KMS-11 (cell line): ENCODE measurements at regions not wholly inside any gene's neighbourhood (a gene's known extent, or its start where the extent isn't known, plus 50 kb on each side); places are given as distances from the start of the nearest gene placed in this dataset.

Source experiments
- H2AFZ ChIP-seq: fragments of 200-600 bp; sonication (generic); 2 replicates; pipeline ENCODE4 v1.6.1; 2016; ENCODE audit warnings: antibody characterized with exemption, mixed run types, low read depth
- H3K27ac ChIP-seq: fragments of 200-600 bp; sonication (generic); 2 replicates; pipeline ENCODE4 v1.6.1; 2016; ENCODE audit warnings: mild to moderate bottlenecking, mixed run types
- H3K27me3 ChIP-seq: fragments of 200-600 bp; sonication (generic); 2 replicates; pipeline ENCODE4 v1.6.1; 2017; ENCODE audit warnings: mild to moderate bottlenecking, low read depth, mixed run types, moderate library complexity; ENCODE audit not compliant: insufficient read depth
- H3K36me3 ChIP-seq: fragments of 200-600 bp; sonication (generic); 2 replicates; pipeline ENCODE4 v1.6.1; 2017; ENCODE audit warnings: mild to moderate bottlenecking, mixed run types; ENCODE audit not compliant: insufficient read depth
- H3K4me1 ChIP-seq: fragments of 200-600 bp; sonication (generic); 2 replicates; pipeline ENCODE4 v1.6.1; 2016; ENCODE audit warnings: mild to moderate bottlenecking, low read depth, mixed run types; ENCODE audit not compliant: poor library complexity, severe bottlenecking
- H3K4me2 ChIP-seq: fragments of 200-600 bp; sonication (generic); 2 replicates; pipeline ENCODE4 v1.7.0; 2016; ENCODE audit warnings: mild to moderate bottlenecking, mixed run types
- H3K4me3 ChIP-seq: fragments of 200-600 bp; sonication (generic); IDR thresholded peaks from 2 replicates; pipeline ENCODE4 v1.6.1; 2017; ENCODE audit warnings: low read depth, low read length, mixed read lengths; ENCODE audit not compliant: insufficient read depth
- H3K79me2 ChIP-seq: fragments of 200-600 bp; sonication (generic); 2 replicates; pipeline ENCODE4 v1.6.1; 2016; ENCODE audit warnings: low read depth, mixed run types; ENCODE audit not compliant: insufficient read depth
- H3K9ac ChIP-seq: fragments of 200-600 bp; sonication (generic); 2 replicates; pipeline ENCODE4 v1.6.1; 2016; ENCODE audit warnings: mild to moderate bottlenecking, mixed run types
- H4K20me1 ChIP-seq: fragments of 200-600 bp; sonication (generic); 2 replicates; pipeline ENCODE4 v1.6.1; 2016; ENCODE audit warnings: mild to moderate bottlenecking, mixed run types; ENCODE audit not compliant: insufficient read depth
- TF ChIP-seq, protein P1 (sequence below): fragments of 200-600 bp; sonication (generic); conservative IDR thresholded peaks from 2 replicates; pipeline ENCODE4 v1.6.1; 2017; ENCODE audit warnings: low read depth, mild to moderate bottlenecking, antibody characterized with exemption, low read length, moderate library complexity, mixed read lengths

DNA sequence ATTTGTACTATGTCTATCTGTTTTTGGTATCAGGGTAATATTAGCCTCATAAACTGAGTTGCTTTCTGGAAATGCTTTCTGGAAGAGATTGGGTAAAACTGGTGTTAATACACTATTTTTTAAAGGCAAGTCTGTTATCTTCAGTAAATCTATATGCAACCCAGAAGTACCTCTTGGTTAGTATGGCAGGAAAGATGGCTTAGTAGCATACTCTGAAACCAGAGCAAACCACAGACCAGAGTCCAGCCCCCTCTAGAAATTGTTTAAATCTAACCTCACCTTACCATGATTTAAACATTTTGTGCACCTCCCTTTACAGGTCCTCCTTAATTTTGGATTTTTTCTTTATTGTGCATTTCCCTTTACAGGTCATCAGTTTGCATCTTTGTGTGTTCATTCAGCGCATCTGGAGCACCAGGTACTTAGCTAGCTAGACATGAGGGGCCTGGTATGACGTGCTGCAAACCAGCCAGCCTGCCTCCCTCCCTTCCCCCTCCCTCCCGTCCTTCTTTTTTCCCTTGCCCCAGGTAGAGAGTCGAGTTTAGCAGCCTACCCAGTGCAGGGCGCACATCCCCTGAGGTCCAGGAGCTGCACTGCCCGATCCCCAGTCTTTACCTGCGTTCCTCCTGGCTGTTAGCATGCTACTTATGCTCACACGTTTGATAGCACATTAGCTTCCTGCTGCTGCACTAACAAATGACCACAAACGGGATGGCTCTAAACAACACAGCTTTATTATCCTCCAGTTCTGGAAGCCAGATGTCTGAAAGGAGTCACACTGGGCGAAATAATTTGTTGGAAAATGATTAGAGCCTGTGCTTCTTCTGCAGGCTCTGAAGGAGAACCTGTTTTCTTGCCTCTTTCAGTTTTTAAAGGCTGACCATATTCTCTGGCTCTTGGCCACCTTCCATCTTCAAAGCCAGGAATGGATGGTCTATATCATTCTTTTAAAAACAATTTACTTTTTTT, 299.9 kb upstream of the HABP2 start:
- Histone ChIP-seq H4K20me1 (no peaks in the 10 kb centered on the region), H3K79me2 (no peaks in the 10 kb centered on the region), H3K27ac (no peak overlapping the region), H3K27me3 (no peaks in the 10 kb centered on the region), H3K9ac (no peak overlapping the region), H3K4me1 (no peaks in the 10 kb centered on the region), H2AFZ (no peak overlapping the region), H3K36me3 (no peaks in the 10 kb centered on the region), H3K4me2 (no peak overlapping the region), H3K4me3 (no peak overlapping the region)
- TF ChIP-seq, protein P1, sequence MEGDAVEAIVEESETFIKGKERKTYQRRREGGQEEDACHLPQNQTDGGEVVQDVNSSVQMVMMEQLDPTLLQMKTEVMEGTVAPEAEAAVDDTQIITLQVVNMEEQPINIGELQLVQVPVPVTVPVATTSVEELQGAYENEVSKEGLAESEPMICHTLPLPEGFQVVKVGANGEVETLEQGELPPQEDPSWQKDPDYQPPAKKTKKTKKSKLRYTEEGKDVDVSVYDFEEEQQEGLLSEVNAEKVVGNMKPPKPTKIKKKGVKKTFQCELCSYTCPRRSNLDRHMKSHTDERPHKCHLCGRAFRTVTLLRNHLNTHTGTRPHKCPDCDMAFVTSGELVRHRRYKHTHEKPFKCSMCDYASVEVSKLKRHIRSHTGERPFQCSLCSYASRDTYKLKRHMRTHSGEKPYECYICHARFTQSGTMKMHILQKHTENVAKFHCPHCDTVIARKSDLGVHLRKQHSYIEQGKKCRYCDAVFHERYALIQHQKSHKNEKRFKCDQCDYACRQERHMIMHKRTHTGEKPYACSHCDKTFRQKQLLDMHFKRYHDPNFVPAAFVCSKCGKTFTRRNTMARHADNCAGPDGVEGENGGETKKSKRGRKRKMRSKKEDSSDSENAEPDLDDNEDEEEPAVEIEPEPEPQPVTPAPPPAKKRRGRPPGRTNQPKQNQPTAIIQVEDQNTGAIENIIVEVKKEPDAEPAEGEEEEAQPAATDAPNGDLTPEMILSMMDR, result no peak

- no peaks in the 10 kb centered on the region for H3K27me3 ChIP-seq
- no peak overlapping the region for H3K4me2 ChIP-seq
- H3K36me3 ChIP-seq, result no peaks in the 10 kb centered on the region
- no peaks in the 10 kb centered on the region for H3K79me2 ChIP-seq
- no peak overlapping the region for H3K4me3 ChIP-seq
- TF ChIP-seq, protein P1, result no peak
- no peaks in the 10 kb centered on the region for H3K4me1 ChIP-seq
- H3K9ac ChIP-seq, result no peak overlapping the region
- no peaks in the 10 kb centered on the region for H4K20me1 ChIP-seq
- no peak overlapping the region for H2AFZ ChIP-seq
- H3K27ac ChIP-seq, result no peak overlapping the region
Observed at GRCh38 chr10:113259576-113260226, 293.2 kb upstream of the HABP2 start.

- Histone ChIP-seq H3K4me2 (no peak overlapping the region), H3K27ac (no peak overlapping the region), H3K4me3 (no peak overlapping the region), H3K79me2 (no peaks in the 10 kb centered on the region), H2AFZ (no peak overlapping the region), H3K36me3 (no peaks in the 10 kb centered on the region), H4K20me1 (no peaks in the 10 kb centered on the region), H3K4me1 (no peaks in the 10 kb centered on the region), H3K9ac (no peak overlapping the region), H3K27me3 (no peaks in the 10 kb centered on the region)
- TF ChIP-seq, protein P1, result no peak
Observed at GRCh38 chr10:113261161-113261560, 291.7 kb upstream of the HABP2 start.

- no peak overlapping the region for H2AFZ ChIP-seq
- no peak overlapping the region for H3K27ac ChIP-seq
- no peak overlapping the region for H3K4me3 ChIP-seq
- no peaks in the 10 kb centered on the region for H3K36me3 ChIP-seq
- no peaks in the 10 kb centered on the region for H4K20me1 ChIP-seq
- no peak overlapping the region for H3K4me2 ChIP-seq
- no peaks in the 10 kb centered on the region for H3K27me3 ChIP-seq
- H3K9ac ChIP-seq, result no peak overlapping the region
- H3K4me1 ChIP-seq, result no peaks in the 10 kb centered on the region
- no peaks in the 10 kb centered on the region for H3K79me2 ChIP-seq
- TF ChIP-seq, protein P1, result no peak
Observed at GRCh38 chr10:113261611-113262091, 291.2 kb upstream of the HABP2 start.
